IMR-90 (cell line): ENCODE measurements at regions not wholly inside any gene's neighbourhood (a gene's known extent, or its start where the extent isn't known, plus 50 kb on each side); places are given as distances from the start of the nearest gene placed in this dataset.

Source experiments
- ATAC-seq: fragments of 200-7000 bp; cut with Tn5 transposase; 2 replicates; pipeline ENCODE4 v1.9.1; 2020; ENCODE audit warnings: low read depth, mild to moderate bottlenecking, moderate library complexity
- BruUV-seq: library from RNA; stranded (reverse); fragments of 400-500 nt; replicated peaks from 2 replicates; lab custom pipeline; 2021; lab: Mats Ljungman, UMichigan
- CTCF ChIA-PET: fragments of 300-600 bp; formaldehyde crosslinking; extraction: SDS; loops from one replicate; lab custom pipeline; 2021; ENCODE audit warnings: antibody characterized with exemption; lab: Yijun Ruan, JAX
- POLR2A ChIA-PET: fragments of 300-600 bp; sonication (Branson Sonifier 250); formaldehyde crosslinking; loops from one replicate; lab custom pipeline; 2022; ENCODE audit warnings: antibody characterized with exemption; ENCODE audit not compliant: unreplicated experiment; lab: Charles Lee
- DNase-seq: peaks from one replicate; pipeline ENCODE4 v3.0.0; 2013
- H2AFZ ChIP-seq: replicated peaks from 2 replicates; pipeline ENCODE3; 2013; ENCODE audit warnings: low read length, mild to moderate bottlenecking; ENCODE audit not compliant: poor library complexity
- H2AK5ac ChIP-seq: 2 replicates; pipeline ENCODE4 v1.6.1; 2013; ENCODE audit warnings: low read depth, low read length, inconsistent platforms
- H2AK9ac ChIP-seq: replicated peaks from 2 replicates; pipeline ENCODE3; 2013; ENCODE audit warnings: mild to moderate bottlenecking, low read depth, low read length, moderate library complexity; ENCODE audit not compliant: poor library complexity
- H2BK120ac ChIP-seq: 2 replicates; pipeline ENCODE4 v1.6.1; 2013; ENCODE audit warnings: low read depth, low read length, inconsistent platforms
- H2BK15ac ChIP-seq: 3 replicates; pipeline ENCODE4 v1.6.1; 2013; ENCODE audit warnings: low read depth, low read length, inconsistent platforms
- H2BK20ac ChIP-seq: 2 replicates; pipeline ENCODE4 v1.6.1; 2013; ENCODE audit warnings: low read depth, mild to moderate bottlenecking, inconsistent platforms, low read length, moderate library complexity
- H2BK5ac ChIP-seq: 2 replicates; pipeline ENCODE4 v1.6.1; 2013; ENCODE audit warnings: mild to moderate bottlenecking, low read depth, low read length, inconsistent platforms; ENCODE audit not compliant: poor library complexity, severe bottlenecking
- H3K14ac ChIP-seq: replicated peaks from 2 replicates; pipeline ENCODE4 v1.6.1; 2013; ENCODE audit warnings: low read depth, low read length, inconsistent platforms
- H3K18ac ChIP-seq: 2 replicates; pipeline ENCODE4 v1.6.1; 2013; ENCODE audit warnings: low read depth, low read length, control low read depth
- H3K23ac ChIP-seq: 2 replicates; pipeline ENCODE4 v1.6.1; 2013; ENCODE audit warnings: low read depth, low read length, inconsistent platforms
- H3K27ac ChIP-seq: 2 replicates; pipeline ENCODE4 v1.5.1; 2013; ENCODE audit warnings: mild to moderate bottlenecking, control low read depth, low read length; ENCODE audit not compliant: insufficient read depth
- H3K27me3 ChIP-seq: 2 replicates; pipeline ENCODE4 v1.6.1; 2013; ENCODE audit warnings: low read length; ENCODE audit not compliant: control insufficient read depth, insufficient read depth
- H3K36me3 ChIP-seq: 2 replicates; pipeline ENCODE4 v1.6.1; 2013; ENCODE audit warnings: low read length, mixed read lengths; ENCODE audit not compliant: control insufficient read depth, insufficient read depth
- H3K4ac ChIP-seq: 2 replicates; pipeline ENCODE4 v1.6.1; 2013; ENCODE audit warnings: low read depth, low read length, inconsistent platforms
- H3K4me1 ChIP-seq: 2 replicates; pipeline ENCODE4 v1.6.1; 2013; ENCODE audit warnings: low read length, mixed read lengths; ENCODE audit not compliant: control insufficient read depth, insufficient read depth
- H3K4me2 ChIP-seq: 2 replicates; pipeline ENCODE4 v1.6.1; 2013; ENCODE audit warnings: low read depth, mild to moderate bottlenecking, control low read depth, low read length, moderate library complexity
- H3K4me3 ChIP-seq: 2 replicates; pipeline ENCODE4 v1.5.1; 2013; ENCODE audit warnings: low read depth, mild to moderate bottlenecking, control low read depth, low read length, moderate library complexity; ENCODE audit not compliant: insufficient read depth
- H3K56ac ChIP-seq: 2 replicates; pipeline ENCODE4 v1.6.1; 2013; ENCODE audit warnings: low read length, inconsistent platforms; ENCODE audit not compliant: insufficient read depth; ENCODE audit errors: extremely low read depth
- H3K79me1 ChIP-seq, 2 experiments: 2 replicates each; pipeline ENCODE4 v1.6.1; 2013; ENCODE audit warnings: low read length in 2 of 2, inconsistent platforms in 1 of 2, low read depth in 1 of 2
- H3K9ac ChIP-seq: 2 replicates; pipeline ENCODE4 v1.6.1; 2013; ENCODE audit warnings: low read depth, low read length, control low read depth
- H3K9me1 ChIP-seq: 2 replicates; pipeline ENCODE4 v1.6.1; 2013; ENCODE audit warnings: low read length, inconsistent platforms; ENCODE audit not compliant: insufficient read depth
- H3K9me3 ChIP-seq: 2 replicates; pipeline ENCODE4 v1.6.1; 2013; ENCODE audit warnings: low read length; ENCODE audit not compliant: control insufficient read depth, insufficient read depth
- H4K20me1 ChIP-seq: 2 replicates; pipeline ENCODE4 v1.6.1; 2013; ENCODE audit warnings: low read length, inconsistent platforms; ENCODE audit not compliant: insufficient read depth
- H4K5ac ChIP-seq: 2 replicates; pipeline ENCODE4 v1.6.1; 2013; ENCODE audit warnings: mild to moderate bottlenecking, low read depth, low read length, control low read depth
- H4K8ac ChIP-seq, 2 experiments: 2 replicates each; pipeline ENCODE4 v1.6.1; 2013; ENCODE audit warnings: low read depth in 2 of 2, low read length in 2 of 2, control low read depth in 1 of 2, inconsistent platforms in 1 of 2
- H4K91ac ChIP-seq: 2 replicates; pipeline ENCODE4 v1.6.1; 2013; ENCODE audit warnings: low read depth, low read length, inconsistent platforms; ENCODE audit not compliant: insufficient read depth
- FOS ChIP-seq: fragments of 150-350 bp; IDR thresholded peaks from 2 replicates; pipeline ENCODE4 v1.6.1; 2016; ENCODE audit warnings: low read depth, low read length
- MXI1 ChIP-seq: IDR thresholded peaks from 2 replicates; pipeline ENCODE4 v1.6.1; 2012; ENCODE audit warnings: low read depth, mild to moderate bottlenecking, low read length, moderate library complexity, borderline replicate concordance
- POLR2A ChIP-seq: IDR thresholded peaks from 2 replicates; pipeline ENCODE4 v1.6.1; 2012; ENCODE audit warnings: mild to moderate bottlenecking, low read depth, low read length
- WGBS, 2 experiments: methylation state at CpG; one replicate each; pipeline versions ENCODE4 v1.1.5 to v1.1.7; 2013; ENCODE audit warnings: missing lambda C conversion rate in 2 of 2; ENCODE audit not compliant: insufficient read length in 1 of 2; ENCODE audit errors: extremely low coverage in 2 of 2; 5-methylcytosine and 5-hydroxymethylcytosine counted together
- dilution Hi-C: fragments of 300-500 bp; cut with HindIII; formaldehyde crosslinking; loops from one replicate; pipeline ENCODE4 v1.14.3; 2018; ENCODE audit warnings: low sequenced_read_pairs; ENCODE audit not compliant: unreplicated experiment
- in situ Hi-C: fragments of 300-500 bp; cut with MboI; formaldehyde crosslinking; loops from 3 replicates; pipeline ENCODE4 v1.14.3; 2019; ENCODE audit warnings: low sequenced_read_pairs, inconsistent platforms, mixed read lengths
- intact Hi-C: fragments of 100-400 bp; cut with micrococcal nuclease; formaldehyde crosslinking; loops from 2 replicates; pipeline ENCODE4 v1.10.0; 2022

DNA sequence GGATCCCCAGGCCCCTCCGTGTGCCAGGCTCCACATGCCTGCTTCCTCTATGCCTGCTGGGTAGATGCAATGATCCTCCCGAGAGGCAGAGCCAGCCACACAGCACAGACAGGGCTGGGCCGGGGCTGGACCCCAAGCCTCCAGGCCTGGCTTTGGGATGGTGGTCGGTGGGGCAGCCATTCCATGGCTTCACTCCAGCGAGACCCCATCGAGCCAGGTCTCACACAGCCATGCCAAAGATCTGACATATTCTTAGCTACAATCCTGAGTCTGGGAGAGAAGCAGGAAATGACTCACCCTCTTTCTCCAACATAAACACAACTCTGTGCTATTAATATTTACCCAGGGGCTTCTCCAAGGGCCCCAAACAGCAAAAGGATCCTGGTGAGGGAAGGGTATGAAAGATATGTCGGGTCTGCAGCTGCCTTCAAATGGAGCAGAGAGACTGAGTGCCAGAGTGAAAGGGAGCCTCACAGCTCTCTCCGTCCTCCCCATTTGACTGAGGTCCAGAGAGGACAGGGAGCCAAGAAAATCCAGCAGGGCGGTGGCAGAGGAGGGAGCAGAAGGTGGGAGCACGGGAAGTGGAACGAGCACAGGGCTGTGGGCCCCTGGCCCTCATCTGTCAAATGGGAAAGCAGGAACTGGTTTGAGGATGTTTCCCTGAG lies 639.5 kb downstream of the MATN1 start:
- Histone ChIP-seq H3K14ac (peak overlapping the region; percentile 86), H3K4me2 (peak overlapping the region; percentile 16), H3K56ac (peak overlapping the region; percentile 62), H2AK5ac (peak overlapping the region; percentile 93), H3K4ac (peak overlapping the region; percentile 98), H3K18ac (peak overlapping the region; percentile 72), H2AFZ (peak overlapping the region; percentile 92), H2BK20ac (peak overlapping the region; percentile 99), H3K9ac (peak overlapping the region; percentile 12; the same call in 1 of the 2 replicates), H2AK9ac (peak overlapping the region; percentile 83), H2BK15ac (peak overlapping the region; percentile 96; the same call in 2 of the 3 replicates), H4K91ac (peak overlapping the region; percentile 99), H4K20me1 (no peaks in the 10 kb centered on the region), H3K4me3 (no peak overlapping the region), H3K23ac (peak overlapping the region; percentile 88), H3K79me1 (0 out of 4 replicates have a peak, but pooled peaks cover 0 to 11% of the 10 kb centered on the region in 2 experiments), H2BK5ac (peak overlapping the region; percentile 80), H3K36me3 (no peaks in the 10 kb centered on the region), H3K27me3 (no peaks in the 10 kb centered on the region; the same call in 1 of the 2 replicates), H3K9me1 (peaks cover 24% of the 10 kb centered on the region), H3K9me3 (no peaks in the 10 kb centered on the region), H3K4me1 (peaks cover 23% of the 10 kb centered on the region), H4K5ac (peak overlapping the region; percentile 39), H3K27ac (peak overlapping the region; percentile 92), H2BK120ac (peak overlapping the region; percentile 99), H4K8ac (peak overlapping the region; percentile 90 to 94)
- BruUV-seq, result no TSS peak
- DNase-seq, result peak; percentile 84
- in situ Hi-C loops (loop anchor here (10.0 kb wide), 2 partner anchors 289 to 839 kb away; no protein-coding TSS in a partner anchor), dilution Hi-C loops (no loop called here), intact Hi-C loops (loop anchor here (1.0 to 10.0 kb wide), 5 partner anchors 291 to 847 kb away; partner anchors contain the start of gene PTPRU)
- TF ChIP-seq MXI1 (no peak), FOS (peak; percentile 90), POLR2A (no peak)
- ChIA-PET POLR2A (no interaction called here), CTCF (interaction anchor here (1.2 kb wide), 1 partner anchor 291 kb away, joined by 7 read pairs; no protein-coding TSS in a partner anchor)
- WGBS, 2 experiments, result no CpG with 5 or more reads among the region's 11 CpGs
- peak; percentile 77 for ATAC-seq
